Panc1 (cell line): ENCODE measurements at regions not wholly inside any gene's neighbourhood (a gene's known extent, or its start where the extent isn't known, plus 50 kb on each side); places are given as distances from the start of the nearest gene placed in this dataset.

Source experiments
- ATAC-seq: fragments of 200-7000 bp; cut with Tn5 transposase; 2 replicates; pipeline ENCODE4 v1.9.1; 2020; ENCODE audit warnings: mild to moderate bottlenecking, moderate library complexity
- BruUV-seq: library from RNA; stranded (reverse); fragments of 400-500 nt; replicated peaks from 2 replicates; lab custom pipeline; 2021; lab: Mats Ljungman, UMichigan
- CTCF ChIA-PET: fragments of 300-600 bp; sonication (Branson Sonifier 250); formaldehyde crosslinking; loops from one replicate; lab custom pipeline; 2022; ENCODE audit warnings: antibody characterized with exemption; lab: Charles Lee
- POLR2A ChIA-PET: fragments of 300-600 bp; sonication (Branson Sonifier 250); formaldehyde crosslinking; loops from one replicate; lab custom pipeline; 2022; ENCODE audit warnings: antibody characterized with exemption; lab: Charles Lee
- DNase-seq: peaks from one replicate; pipeline ENCODE4 v3.0.0-alpha.2; 2010; ENCODE audit warnings: low read depth, low spot score
- H3K27ac ChIP-seq: 2 replicates; pipeline ENCODE4 v1.5.1; 2011; ENCODE audit warnings: mild to moderate bottlenecking, low read length, inconsistent platforms
- H3K27me3 ChIP-seq: fragments of 200-500 bp; sonication (Bioruptor generic); 2 replicates; pipeline ENCODE4 v1.6.0; 2014; ENCODE audit warnings: low read length, inconsistent platforms; ENCODE audit not compliant: control insufficient read depth, insufficient read depth
- H3K36me3 ChIP-seq: fragments of 200-500 bp; sonication (Bioruptor generic); 2 replicates; pipeline ENCODE4 v1.5.1; 2014; ENCODE audit warnings: inconsistent platforms, mild to moderate bottlenecking, low read length, moderate library complexity; ENCODE audit not compliant: control insufficient read depth, insufficient read depth
- H3K4me1 ChIP-seq: 2 replicates; pipeline ENCODE4 v1.5.1; 2011; ENCODE audit warnings: inconsistent platforms, mild to moderate bottlenecking, low read length, moderate library complexity; ENCODE audit not compliant: control insufficient read depth, insufficient read depth
- H3K4me3 ChIP-seq, 2 experiments: 2 replicates each; pipeline ENCODE4 v1.5.1; 2011 to 2012; ENCODE audit warnings: low read depth in 2 of 2, low read length in 2 of 2, mild to moderate bottlenecking in 2 of 2, inconsistent platforms in 1 of 2, moderate library complexity in 1 of 2
- H3K9me3 ChIP-seq: fragments of 200-500 bp; sonication (Bioruptor generic); 2 replicates; pipeline ENCODE4 v1.5.1; 2014; ENCODE audit warnings: low read depth, mild to moderate bottlenecking, inconsistent platforms, low read length, moderate library complexity; ENCODE audit not compliant: control insufficient read depth, insufficient read depth
- POLR2AphosphoS5 ChIP-seq: IDR thresholded peaks from 2 replicates; pipeline ENCODE4 v1.6.1; 2012; ENCODE audit warnings: mild to moderate bottlenecking, low read depth, low read length, moderate library complexity
- REST ChIP-seq, 2 experiments: IDR thresholded peaks; 2 replicates each; pipeline ENCODE4 v1.6.1; 2011 to 2012; ENCODE audit warnings: low read depth in 2 of 2, control low read depth in 1 of 2, low read length in 1 of 2, mild to moderate bottlenecking in 1 of 2, moderate library complexity in 1 of 2; ENCODE audit not compliant: insufficient read depth in 1 of 2
- SIN3A ChIP-seq: IDR thresholded peaks from 2 replicates; pipeline ENCODE4 v1.6.1; 2012; ENCODE audit warnings: low read depth, mild to moderate bottlenecking, low read length, moderate library complexity, borderline replicate concordance; ENCODE audit not compliant: insufficient read depth
- TCF7L2 ChIP-seq: IDR thresholded peaks from 2 replicates; pipeline ENCODE4 v1.6.1; 2011; ENCODE audit warnings: mild to moderate bottlenecking, low read depth, low read length, inconsistent platforms
- in situ Hi-C: cut with HindIII; loops from 2 replicates; pipeline ENCODE4 v1.10.0; 2016; ENCODE audit warnings: low sequenced_read_pairs, low pct_unique_long_range_greater_than_20kb
- intact Hi-C: fragments of 100-400 bp; cut with micrococcal nuclease; formaldehyde crosslinking; loops from one replicate; pipeline ENCODE4 v1.10.0; 2022; ENCODE audit not compliant: unreplicated experiment
- TF ChIP-seq, protein P1 (sequence below): fragments of 450-650 bp; IDR thresholded peaks from 2 replicates; pipeline ENCODE4 v1.5.1; 2017; ENCODE audit warnings: mild to moderate bottlenecking

GRCh38 chr7:85916016-85916415 is 727.7 kb upstream of the GRM3 start:
- POLR2A ChIA-PET, result no interaction called here
- ATAC-seq, result no peak
- in situ Hi-C loops, result no loop called here
- no peaks in the 10 kb centered on the region for H3K4me1 ChIP-seq
- intact Hi-C loops, result no loop called here
- no peak for DNase-seq
- H3K27ac ChIP-seq, result no peak overlapping the region
- BruUV-seq, result no TSS peak
- CTCF ChIA-PET, result no interaction called here
- H3K27me3 ChIP-seq, result no peaks in the 10 kb centered on the region
- no peaks in the 10 kb centered on the region for H3K36me3 ChIP-seq
- no peak overlapping the region for H3K4me3 ChIP-seq
- H3K9me3 ChIP-seq, result no peaks in the 10 kb centered on the region
- no peak for TF ChIP-seq SIN3A
- TF ChIP-seq REST (IDR thresholded peaks at IDR 0.05; ENCODE audit: insufficient read depth in 1 of 2, low read depth in 2 of 2, low read length in 1 of 2), result no peak
- TF ChIP-seq POLR2AphosphoS5, result no peak
- no peak for TF ChIP-seq TCF7L2
- TF ChIP-seq, protein P1, sequence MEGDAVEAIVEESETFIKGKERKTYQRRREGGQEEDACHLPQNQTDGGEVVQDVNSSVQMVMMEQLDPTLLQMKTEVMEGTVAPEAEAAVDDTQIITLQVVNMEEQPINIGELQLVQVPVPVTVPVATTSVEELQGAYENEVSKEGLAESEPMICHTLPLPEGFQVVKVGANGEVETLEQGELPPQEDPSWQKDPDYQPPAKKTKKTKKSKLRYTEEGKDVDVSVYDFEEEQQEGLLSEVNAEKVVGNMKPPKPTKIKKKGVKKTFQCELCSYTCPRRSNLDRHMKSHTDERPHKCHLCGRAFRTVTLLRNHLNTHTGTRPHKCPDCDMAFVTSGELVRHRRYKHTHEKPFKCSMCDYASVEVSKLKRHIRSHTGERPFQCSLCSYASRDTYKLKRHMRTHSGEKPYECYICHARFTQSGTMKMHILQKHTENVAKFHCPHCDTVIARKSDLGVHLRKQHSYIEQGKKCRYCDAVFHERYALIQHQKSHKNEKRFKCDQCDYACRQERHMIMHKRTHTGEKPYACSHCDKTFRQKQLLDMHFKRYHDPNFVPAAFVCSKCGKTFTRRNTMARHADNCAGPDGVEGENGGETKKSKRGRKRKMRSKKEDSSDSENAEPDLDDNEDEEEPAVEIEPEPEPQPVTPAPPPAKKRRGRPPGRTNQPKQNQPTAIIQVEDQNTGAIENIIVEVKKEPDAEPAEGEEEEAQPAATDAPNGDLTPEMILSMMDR, result no peak

DNA sequence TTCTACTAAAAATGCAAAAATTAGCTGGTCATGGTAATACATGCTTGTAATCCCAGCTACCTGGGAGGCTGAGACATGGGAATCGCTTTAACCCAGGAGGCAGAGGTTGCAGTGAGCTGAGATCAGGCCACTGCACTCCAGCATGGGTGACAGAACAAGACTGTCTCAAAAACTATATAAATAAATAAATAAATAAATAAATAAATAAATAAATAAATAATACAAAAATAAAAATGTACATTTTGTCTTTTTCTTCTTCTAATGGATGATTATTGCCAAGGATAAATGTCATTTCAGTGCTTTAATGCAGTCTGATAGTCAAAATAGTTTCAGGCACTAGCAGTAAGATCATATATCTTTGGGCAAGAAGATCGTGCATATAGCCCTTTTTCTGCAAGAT is 727.6 kb upstream of the SEMA3D start:
- no peaks in the 10 kb centered on the region for H3K4me1 ChIP-seq
- H3K27ac ChIP-seq, result no peak overlapping the region
- no peak for TF ChIP-seq POLR2AphosphoS5
- no peak for TF ChIP-seq REST (IDR thresholded peaks at IDR 0.05; ENCODE audit: insufficient read depth in 1 of 2, low read depth in 2 of 2, low read length in 1 of 2)
- TF ChIP-seq, protein P1, result no peak
- no peak for TF ChIP-seq SIN3A
- no peak for TF ChIP-seq TCF7L2
- no peak overlapping the region for H3K4me3 ChIP-seq
- DNase-seq (no peak), ATAC-seq (no peak)
- in situ Hi-C loops, result no loop called here
- H3K9me3 ChIP-seq, result no peaks in the 10 kb centered on the region
- no peaks in the 10 kb centered on the region for H3K36me3 ChIP-seq
- ChIA-PET CTCF (no interaction called here), POLR2A (no interaction called here)
- H3K27me3 ChIP-seq, result no peaks in the 10 kb centered on the region
- BruUV-seq, result no TSS peak
- intact Hi-C loops, result no loop called here
